GM19455 (cell line): ENCODE measurements at regions not wholly inside any gene's neighbourhood (a gene's known extent, or its start where the extent isn't known, plus 50 kb on each side); places are given as distances from the start of the nearest gene placed in this dataset.
"Not testable (repeated sequence)": the region's sequence is repeated elsewhere in the genome, so short reads cannot be mapped to it uniquely, and the experiment has no call there.

Experiments
- ATAC-seq: cut with Tn5 transposase; IDR thresholded peaks from one replicate; pipeline ENCODE4 v1.9.1; 2021; ENCODE audit not compliant: unreplicated experiment

DNA sequence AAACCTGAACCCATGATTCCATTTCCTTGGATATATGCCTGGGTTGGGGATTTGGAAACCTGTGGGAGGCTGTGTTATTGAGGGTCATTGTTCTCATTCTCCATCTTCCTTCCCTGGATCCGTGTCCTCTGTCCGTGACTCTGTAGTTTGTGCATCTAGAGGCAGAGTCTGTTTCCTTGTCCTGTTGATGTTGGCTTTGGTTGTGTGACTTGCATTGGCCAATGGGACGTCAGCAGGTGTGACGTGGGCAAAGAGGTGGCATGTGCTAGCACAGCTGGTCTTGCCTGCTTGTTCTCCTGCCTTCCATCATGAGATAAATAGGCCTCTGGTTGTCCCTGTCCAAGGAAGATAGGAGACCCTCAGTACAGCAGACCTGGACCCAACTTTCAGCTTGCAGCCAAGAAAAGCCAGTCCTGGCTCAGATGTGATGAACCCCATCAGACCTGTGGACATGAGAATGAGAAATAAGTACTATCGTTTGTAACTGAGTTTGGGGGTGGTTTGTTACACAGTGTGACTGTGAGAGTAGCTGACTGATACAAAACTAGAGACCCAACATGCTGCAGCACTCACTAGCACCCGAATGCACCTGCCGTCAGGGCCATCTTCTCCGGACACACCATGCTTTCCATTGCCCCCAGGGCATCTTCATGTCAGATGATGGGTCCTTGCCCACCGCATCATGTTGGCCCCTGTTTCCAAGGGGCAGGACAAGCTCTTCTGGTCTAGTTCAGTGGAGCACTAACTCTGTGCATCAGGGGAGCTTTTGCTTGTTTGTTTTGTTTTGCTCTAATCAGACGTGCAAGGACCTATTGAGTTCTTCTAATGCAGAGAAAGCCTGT is 195.3 kb upstream of the SULF2 start:
- no peak for ATAC-seq

DNA sequence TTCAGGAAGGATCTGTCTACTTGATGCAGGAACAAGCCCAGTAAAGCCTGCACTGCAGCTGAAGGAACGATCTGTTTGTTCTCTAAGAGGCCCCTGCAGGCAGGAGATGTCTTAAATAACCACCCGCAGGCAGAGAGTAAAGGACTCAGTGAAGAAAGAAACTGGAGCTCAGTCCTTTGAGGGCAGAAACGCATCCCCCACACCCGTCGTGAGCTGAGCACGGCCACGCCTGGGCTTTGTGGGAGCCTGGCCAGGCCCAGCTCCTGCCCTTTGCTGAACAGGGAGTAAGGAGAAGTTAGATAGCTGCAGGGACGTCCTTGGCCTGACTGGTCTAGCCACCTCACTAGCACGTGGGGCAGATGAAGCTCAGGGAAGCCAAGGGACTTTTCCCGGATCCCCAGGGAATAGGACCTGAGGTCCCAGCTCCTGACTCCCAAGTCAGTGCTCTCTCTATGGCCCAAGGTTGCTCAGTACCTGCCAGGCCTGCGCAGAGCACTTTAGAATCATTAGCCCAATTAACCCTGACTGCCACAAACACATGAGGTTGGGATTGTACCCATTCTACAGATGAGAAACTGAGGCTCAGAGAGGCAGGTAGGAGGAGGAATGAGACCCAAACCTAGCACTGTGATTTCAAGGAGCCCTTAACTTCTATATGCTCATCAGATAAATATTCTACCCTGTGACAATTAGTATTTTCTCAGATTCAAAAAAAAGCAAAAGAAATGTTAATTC is 194.2 kb upstream of the SULF2 start:
- ATAC-seq, result not testable (repeated sequence)

DNA sequence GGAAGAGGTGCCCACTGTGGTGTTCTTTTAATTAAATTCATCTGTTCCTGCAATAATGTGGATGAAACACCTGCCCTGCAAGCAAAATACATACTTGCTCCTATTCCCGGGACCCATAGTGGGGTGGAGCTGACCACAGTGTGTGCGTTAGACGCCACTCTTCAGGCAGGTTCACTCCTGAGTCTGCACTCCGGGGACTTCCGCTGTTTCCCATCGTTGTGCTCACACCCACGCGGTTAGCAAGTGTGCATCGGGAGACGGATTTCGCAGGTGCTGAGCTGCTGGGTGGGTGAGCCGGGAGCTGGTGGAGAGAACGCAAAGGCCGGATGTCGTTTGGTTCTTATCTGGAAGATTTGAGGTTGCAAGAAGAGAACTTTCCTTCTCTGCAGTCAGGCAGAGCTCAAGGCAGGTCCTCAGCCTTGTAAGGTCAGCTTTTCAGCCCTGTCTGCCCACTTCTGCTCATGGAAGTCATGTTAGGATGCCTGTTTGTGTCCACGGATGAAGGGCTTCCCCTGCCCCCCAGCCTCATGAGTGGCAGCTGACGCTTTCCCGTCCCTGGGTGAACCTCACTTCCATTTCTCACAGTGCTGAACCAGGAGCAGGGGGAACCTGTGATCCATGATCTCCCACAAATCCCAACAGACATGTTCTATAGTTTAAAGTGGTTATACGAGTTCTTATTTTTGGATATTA is 193.3 kb upstream of the SULF2 start:
- not testable (repeated sequence) for ATAC-seq

DNA sequence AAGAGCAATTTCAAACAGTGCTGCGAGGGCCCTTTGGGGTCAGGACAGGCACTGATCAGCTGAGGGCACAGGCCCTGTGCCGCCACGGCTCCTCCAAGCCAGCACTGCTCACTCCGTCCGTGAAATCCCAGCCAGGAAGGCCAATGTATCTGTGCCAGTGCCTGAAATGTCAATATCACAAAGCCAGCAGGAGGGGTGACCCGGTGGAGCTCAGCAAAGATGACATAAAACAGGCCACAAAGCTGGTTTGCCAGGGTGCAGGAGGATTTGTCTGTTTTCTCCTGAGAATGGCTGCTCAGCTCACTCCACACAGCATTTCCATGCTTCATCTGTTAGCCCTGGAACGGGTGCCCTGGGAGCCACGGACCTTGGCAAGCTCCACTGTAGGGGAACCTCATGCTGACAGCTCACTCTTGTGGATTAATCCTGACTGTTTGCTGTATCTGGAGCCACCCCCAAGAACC is 192.5 kb upstream of the SULF2 start:
- ATAC-seq, result not testable (repeated sequence)

DNA sequence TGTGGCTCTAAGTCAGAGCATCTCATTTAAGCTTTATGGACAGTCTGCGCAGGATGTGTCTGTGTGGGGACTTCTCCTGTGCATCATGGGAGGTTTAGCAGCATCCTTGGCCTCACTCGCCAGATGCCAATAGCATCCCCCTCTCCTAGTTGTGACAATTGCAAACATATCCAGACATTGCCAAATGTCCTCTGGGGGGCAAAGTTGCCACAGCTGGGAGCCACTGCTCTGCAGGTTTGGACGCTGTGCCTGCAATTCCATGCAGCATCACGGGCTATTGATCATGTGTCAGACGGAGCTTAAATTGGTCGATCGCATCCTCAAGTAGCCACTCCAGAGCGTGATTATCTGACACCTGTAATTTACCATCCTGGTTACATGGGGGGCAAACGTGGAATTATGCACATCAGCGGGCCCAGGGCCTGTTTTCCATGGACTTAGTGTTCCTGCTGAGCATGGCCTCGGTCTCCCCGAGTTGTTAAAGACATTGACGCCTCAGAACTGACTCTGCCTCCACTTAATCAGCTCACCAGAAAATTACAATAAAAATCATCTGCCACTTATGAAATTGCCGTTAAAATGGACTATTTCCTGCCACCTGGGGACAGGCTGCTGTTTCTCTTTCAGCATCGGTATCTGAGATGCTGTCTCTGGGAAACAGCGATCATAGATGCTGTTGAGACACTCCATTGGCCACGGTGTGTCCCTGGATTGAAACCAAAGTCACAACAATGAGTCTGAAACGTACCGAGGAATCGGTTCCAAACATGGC is 191.9 kb upstream of the SULF2 start:
- not testable (repeated sequence) for ATAC-seq

DNA sequence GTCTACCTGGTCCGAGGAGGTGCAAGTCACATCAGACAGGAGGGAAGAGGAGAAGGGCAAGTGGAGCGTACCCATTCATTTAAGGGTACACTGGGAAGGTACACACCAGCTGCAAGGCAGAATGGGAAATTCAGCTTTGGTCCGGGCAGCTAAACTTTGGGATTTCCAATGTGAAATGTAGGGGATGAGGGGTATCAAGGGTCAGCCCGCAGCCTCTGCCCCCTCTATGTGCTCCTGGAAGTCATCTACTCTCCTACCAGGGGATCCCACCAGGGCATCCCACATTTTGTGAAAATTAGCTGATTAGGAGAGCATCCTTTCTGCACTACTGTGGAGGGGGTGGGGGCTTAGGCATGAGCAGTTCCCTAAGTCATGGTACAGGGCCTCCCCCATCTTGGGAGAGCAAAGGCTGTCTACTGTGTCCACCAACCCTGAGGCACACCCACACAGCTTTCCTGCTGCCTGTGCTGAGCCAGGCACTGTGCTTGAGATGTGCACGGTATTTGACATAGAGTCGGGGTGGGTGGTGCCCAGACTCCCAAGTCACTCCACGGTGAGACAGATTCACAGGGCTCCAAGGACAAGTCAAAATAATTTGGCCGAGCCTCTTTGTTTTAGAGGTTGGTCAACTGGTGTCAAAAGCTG is 189.1 kb upstream of the SULF2 start:
- no peak for ATAC-seq

DNA sequence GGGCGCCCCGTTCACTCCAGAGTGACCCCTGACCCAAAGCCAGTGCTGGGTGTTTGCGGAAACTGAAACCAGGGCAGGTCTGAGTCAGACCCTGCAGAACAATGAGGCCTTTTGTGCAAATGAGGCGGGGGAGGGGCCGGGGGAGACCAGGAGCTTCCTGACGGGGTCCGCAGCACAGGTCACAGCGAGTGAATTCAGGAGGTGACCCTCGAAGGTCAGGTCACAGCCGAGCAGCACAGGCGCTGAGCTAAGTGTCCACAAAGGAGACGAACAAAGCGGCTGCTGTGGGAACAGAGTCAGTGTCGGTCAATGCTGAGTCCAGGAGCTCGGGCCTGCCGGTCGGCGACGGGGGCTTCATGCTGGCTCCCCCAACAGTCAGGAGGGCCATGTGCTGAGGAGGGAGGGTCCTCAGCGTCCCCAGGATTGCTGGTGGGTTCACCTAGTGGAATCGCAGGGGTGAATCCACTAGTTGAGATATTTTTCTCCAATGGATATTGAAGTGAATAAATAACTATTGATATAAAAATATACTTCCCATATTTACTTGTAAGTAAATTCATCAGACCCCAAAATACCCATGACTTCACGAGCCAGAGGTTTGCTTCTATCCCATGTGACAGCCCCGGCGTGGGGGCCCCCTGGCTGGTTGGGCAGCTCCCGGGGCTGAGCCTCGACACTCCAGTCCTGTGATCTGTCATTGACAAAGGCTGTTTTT is 188.4 kb upstream of the SULF2 start:
- ATAC-seq, result no peak

DNA sequence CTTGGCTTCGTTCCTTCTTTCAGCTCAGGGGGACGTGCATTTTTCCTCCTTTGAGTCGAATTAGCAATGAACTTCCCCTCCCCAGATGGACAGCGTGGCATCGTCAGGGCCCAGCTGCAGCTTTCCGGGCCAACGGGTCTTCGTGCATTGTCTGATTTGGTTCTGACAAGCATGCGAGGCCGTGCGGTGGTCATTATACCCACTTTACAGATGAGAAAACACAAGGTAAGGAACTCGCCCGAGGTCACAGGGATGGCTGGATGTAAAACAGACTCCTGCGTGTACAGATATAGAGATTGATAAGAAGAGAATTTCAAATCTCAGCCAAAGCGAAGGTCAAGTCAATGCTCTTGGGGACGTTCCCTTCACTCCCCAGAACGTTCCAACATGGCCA is 187.6 kb upstream of the SULF2 start:
- no peak for ATAC-seq

DNA sequence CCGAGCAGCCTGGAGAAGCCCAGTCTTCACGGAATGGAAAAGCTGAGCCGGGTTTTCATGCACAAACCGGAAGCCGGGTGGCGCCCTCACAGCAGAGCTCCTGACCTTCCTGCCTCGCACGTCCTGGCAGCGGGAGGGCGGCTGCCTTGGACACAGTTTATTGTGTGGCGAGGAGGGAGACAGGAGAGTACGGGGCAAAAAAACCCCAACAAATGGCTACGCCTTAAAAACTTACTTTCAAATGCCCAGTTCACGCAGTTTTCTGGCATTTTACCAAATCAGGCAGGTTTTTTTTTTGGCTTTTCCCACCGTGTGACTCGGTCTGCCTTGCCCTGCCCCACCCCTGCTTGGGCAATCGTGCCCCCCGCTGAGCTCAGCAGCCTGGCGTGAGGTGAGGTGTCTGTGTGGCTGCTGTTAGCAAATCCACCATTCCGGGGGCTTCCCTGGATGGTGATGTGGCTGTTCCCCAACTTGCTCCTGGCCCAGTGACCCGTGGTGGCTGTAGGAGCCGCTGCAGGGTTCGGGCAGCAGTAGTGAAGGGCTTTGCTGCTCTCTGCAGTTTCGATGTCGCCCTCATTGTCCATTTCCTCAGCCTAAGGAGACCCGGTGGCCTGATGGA is 187.1 kb upstream of the SULF2 start:
- not testable (repeated sequence) for ATAC-seq

DNA sequence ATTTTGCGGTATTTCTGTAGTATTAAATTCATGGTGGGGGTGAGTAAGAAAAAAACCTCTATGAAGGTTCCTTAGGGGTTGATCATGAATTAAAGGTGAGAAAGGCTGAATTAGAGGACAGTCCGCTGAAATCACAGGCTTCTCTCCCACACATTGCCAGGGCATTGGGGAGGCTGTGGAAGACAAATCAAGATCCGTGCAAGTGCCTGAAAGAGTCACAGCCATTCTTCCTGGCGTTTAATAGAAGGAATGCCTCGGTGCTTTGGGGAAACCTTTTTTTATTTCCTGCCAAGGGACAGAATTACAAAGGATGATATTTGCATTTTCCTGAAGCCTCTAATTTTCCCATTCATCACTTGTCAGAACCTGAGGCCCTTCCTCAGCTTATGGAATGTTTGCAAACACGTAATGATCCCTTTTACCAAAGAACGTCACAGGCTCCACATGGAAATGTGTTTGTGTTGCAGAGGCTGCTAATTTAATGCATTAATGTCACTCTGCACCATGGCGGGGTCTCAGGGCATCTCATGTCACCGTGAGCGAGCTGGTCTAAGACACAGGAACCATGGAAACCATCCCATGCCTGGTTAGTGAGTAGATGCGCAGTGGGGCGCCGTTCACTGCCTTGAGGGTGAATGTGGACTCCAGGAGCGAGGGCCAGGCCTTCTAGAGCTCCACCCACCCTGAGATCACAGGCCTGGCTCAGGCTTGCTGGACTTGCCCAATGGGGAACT is 185.9 kb upstream of the SULF2 start:
- no peak for ATAC-seq

DNA sequence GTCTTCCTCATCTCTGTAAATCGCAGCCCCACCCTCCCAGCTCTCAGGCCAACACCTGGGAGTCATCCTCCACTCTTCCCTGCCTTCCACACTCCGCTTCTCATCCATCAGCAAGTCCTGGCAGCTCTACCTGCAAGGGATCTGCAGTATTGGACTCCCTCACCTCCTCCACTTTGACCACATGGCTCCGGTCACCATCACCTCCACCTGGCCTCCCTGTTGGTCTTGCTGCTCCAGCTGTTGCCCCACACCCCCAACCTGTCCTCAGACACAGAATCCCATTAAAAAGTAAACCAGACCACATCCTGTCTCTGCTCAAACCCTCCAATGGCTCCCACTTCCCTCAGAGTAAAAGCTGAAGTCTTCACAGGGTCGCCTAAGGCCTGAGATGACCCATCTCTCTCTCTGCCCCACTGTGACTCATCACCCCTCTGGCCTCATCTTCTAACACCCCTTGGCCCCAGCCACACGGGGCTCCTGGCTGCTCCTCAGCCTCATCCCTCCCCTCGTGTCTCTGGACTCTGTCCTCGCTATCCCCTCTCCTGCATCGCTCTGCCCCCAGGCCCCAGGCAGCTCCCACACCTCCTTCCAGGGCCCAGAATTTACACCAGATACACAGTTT is 185.1 kb upstream of the SULF2 start:
- no peak for ATAC-seq

DNA sequence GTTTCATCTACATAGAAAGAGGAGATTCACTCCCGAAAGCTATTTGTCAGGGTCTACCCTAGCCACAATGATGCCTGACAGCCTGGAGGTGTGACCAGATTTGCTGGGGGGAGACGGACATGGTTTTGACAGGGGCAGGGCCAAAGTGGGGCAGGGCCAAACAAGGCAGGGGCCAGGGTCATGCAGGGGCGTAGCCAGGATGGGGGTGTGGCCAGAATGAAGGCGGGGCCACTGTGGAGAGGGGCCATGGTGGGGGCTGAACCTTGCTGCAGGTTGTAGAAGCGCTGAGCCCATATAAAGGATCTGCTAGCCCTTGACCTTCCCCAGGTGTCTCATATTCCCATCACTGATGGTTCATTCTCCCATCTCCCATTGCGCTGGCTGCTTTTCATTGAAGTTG is 184.1 kb upstream of the SULF2 start:
- ATAC-seq, result no peak

DNA sequence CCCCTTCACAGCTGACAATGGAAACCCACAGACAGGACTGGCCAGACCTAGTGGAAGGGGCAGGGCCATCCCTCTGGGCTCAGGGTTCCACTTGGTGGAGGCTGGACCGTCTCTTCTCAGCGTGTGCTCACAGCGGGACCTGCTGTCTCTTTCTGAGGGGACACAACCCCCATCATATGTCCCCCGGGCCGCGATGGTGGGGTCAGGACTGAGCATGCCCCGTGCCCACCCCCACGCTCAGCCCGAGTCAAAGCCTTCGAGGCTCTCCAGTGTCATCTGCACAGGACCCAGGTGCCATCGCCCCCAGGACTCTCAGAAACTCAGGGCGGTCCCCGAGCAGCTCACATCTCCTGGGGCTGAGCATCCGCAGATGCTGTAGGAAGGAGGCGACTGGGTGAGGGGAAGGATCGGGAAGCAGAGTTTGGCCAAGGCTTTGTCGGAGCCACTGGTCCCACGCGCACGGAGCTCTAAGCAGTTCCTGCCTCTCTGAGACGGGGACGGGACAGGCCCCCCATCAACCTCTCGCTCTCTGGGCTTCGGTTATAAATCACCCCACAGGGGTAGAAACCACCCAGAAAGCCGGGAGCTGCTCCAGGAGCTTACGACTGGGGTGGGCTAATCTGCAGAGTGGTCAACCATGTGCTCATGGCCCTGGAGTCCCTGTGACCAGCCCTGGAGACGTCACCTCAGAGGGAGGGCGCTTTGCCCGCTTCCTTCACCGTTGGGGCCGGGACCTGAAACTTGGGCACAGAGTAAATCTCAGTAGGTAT is 183.4 kb upstream of the SULF2 start:
- no peak for ATAC-seq

DNA sequence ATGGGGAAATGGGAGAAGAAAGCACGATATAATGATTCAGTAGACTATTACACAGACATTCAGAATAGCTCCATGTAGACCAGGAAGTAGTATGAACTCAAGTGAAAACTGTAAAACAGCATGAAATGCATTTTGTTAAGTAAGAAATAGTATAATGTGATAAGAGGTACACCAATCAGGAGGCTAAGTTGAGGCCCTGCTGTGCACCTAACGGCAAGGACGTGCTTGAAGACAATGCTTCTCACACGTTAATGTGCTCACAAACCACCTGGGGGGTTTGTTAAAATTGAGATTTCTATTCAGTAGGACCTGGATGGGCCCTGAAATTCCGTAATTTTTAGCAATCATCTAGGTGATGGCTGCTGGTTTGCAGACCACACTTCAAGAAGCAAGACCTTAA is 178.9 kb upstream of the SULF2 start:
- no peak for ATAC-seq

DNA sequence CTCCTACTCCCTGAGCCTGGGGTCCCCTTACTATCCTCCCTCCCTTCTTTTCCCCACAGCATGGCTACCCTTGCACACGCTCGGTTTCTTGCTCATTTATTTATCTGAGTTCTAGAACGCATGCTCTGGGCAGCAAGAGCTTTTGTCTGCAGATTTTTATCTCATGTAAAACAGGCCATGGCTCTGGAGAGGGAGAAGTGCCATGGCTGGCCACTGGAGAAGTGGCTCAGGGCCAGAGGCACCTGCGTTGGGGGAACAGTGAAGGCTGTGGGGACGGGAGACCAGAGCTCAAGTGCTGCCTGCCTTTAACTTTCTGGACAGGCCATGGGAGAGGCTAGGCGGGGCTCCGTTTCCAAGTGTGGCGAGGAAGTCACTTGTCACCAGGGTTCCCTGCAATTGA is 177.7 kb upstream of the SULF2 start:
- no peak for ATAC-seq

DNA sequence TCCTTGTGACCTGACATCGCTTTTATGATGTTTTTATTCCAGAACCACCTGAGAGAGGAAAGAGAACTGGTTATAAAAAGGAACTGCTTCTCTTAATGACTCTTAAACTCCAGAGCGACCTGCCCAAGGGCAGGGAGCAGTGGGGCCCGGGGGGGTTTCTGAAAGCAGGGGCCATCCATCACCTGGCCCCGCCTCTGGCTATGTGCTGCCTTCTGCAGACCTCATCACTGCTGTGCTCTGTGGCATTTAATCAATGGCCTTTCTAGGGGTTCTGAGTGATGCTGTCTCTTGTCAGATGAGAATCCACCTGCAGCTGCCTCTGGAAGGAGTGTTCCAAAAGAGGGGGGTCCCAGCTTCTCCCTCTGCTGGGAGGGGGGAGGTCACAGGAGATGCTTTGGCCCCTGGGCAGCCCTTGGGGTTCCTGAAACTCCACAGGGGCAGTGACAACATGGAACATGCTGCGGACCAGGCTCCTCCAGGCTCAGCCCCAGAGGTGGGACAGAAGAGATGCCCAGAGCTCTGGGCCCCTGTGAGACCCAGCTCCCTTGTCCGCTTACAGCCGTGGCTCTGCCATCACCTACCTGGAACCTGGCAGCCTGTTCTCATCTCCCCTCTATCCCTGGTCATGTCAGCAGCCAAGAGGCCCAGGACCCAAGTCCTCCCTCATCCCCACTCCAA is 177.1 kb upstream of the SULF2 start:
- ATAC-seq, result no peak
